WTC11 (cell line): ENCODE measurements at regions not wholly inside any gene's neighbourhood (a gene's known extent, or its start where the extent isn't known, plus 50 kb on each side); places are given as distances from the start of the nearest gene placed in this dataset.

ENCODE experiments used
- ATAC-seq: fragments of 200-7000 bp; cut with Tn5 transposase; 2 replicates; pipeline ENCODE4 v1.10.0; 2021; ENCODE audit warnings: mild to moderate bottlenecking, moderate library complexity
- CTCF ChIA-PET: fragments of 300-600 bp; sonication (Branson Sonifier 250); formaldehyde crosslinking; loops from one replicate; lab custom pipeline; 2021; ENCODE audit warnings: antibody characterized with exemption; lab: Charles Lee
- POLR2A ChIA-PET: fragments of 350-600 bp; sonication (Branson Sonifier 250); formaldehyde crosslinking; loops from one replicate; lab custom pipeline; 2021; ENCODE audit warnings: antibody characterized with exemption; lab: Charles Lee
- DNase-seq: peaks from one replicate; pipeline ENCODE4 v3.0.0; 2021; ENCODE audit warnings: low spot score
- H3K27ac Mint-ChIP-seq: 2 replicates; pipeline ENCODE4 v1.8.0; 2021; ENCODE audit warnings: mixed read lengths
- H3K27me3 Mint-ChIP-seq: 2 replicates; pipeline ENCODE4 v1.8.0; 2021; ENCODE audit warnings: low read depth, mild to moderate bottlenecking, moderate library complexity, mixed read lengths
- H3K36me3 Mint-ChIP-seq: 2 replicates; pipeline ENCODE4 v1.8.0; 2021; ENCODE audit warnings: mixed read lengths
- H3K4me1 Mint-ChIP-seq: 2 replicates; pipeline ENCODE4 v1.8.0; 2022; ENCODE audit warnings: mixed read lengths
- H3K4me3 Mint-ChIP-seq: 2 replicates; pipeline ENCODE4 v1.8.0; 2021; ENCODE audit warnings: mild to moderate bottlenecking, moderate library complexity, mixed read lengths
- H3K9me3 Mint-ChIP-seq: 2 replicates; pipeline ENCODE4 v1.8.0; 2021; ENCODE audit warnings: mixed read lengths
- CDX4 ChIP-seq: fragments of 250-450 bp; sonication (Bioruptor Pico); IDR thresholded peaks from 2 replicates; pipeline ENCODE4 v1.9.0; 2021; ENCODE audit warnings: moderate library complexity, mild to moderate bottlenecking, inconsistent platforms, borderline replicate concordance
- CREB1 ChIP-seq: sonication (generic); formaldehyde crosslinking; IDR thresholded peaks from 2 replicates; pipeline ENCODE4 v1.8.0; 2023; ENCODE audit warnings: mild to moderate bottlenecking, missing genetic modification reagents
- E2F4 ChIP-seq: sonication (generic); formaldehyde crosslinking; IDR thresholded peaks from 2 replicates; pipeline ENCODE4 v1.8.1; 2022; ENCODE audit warnings: low read depth, mild to moderate bottlenecking, moderate library complexity, missing genetic modification reagents, borderline replicate concordance
- ERG ChIP-seq: fragments of 250-450 bp; sonication (Bioruptor Pico); IDR thresholded peaks from 2 replicates; pipeline ENCODE4 v1.8.0; 2021; ENCODE audit warnings: mild to moderate bottlenecking
- FOXK1 ChIP-seq: sonication (generic); formaldehyde crosslinking; IDR thresholded peaks from 2 replicates; pipeline ENCODE4 v1.8.0; 2022; ENCODE audit warnings: mild to moderate bottlenecking, moderate library complexity, missing genetic modification reagents
- GTF2I ChIP-seq: fragments of 250-450 bp; sonication (Bioruptor Pico); conservative IDR thresholded peaks from 2 replicates; pipeline ENCODE4 v1.4.0; 2021; ENCODE audit warnings: mild to moderate bottlenecking
- IRF2 ChIP-seq: sonication (generic); formaldehyde crosslinking; IDR thresholded peaks from 2 replicates; pipeline ENCODE4 v1.8.0; 2022; ENCODE audit warnings: low read depth, missing genetic modification reagents, borderline replicate concordance
- NR1H2 ChIP-seq: sonication (generic); formaldehyde crosslinking; IDR thresholded peaks from 2 replicates; pipeline ENCODE4 v1.9.0; 2021; ENCODE audit warnings: mild to moderate bottlenecking, moderate library complexity, missing genetic modification reagents
- PRRX2 ChIP-seq: fragments of 250-450 bp; sonication (Bioruptor Pico); IDR thresholded peaks from 2 replicates; pipeline ENCODE4 v1.8.0; 2021; ENCODE audit warnings: mild to moderate bottlenecking
- SOX15 ChIP-seq: fragments of 250-450 bp; sonication (Bioruptor Pico); IDR thresholded peaks from 2 replicates; pipeline ENCODE4 v1.9.0; 2021; ENCODE audit warnings: mild to moderate bottlenecking
- SP1 ChIP-seq: sonication (generic); formaldehyde crosslinking; conservative IDR thresholded peaks from 2 replicates; pipeline ENCODE4 v1.8.1; 2022; ENCODE audit warnings: missing genetic modification reagents
- TEAD4 ChIP-seq: sonication (generic); formaldehyde crosslinking; IDR thresholded peaks from 2 replicates; pipeline ENCODE4 v1.8.0; 2022; ENCODE audit warnings: mild to moderate bottlenecking, missing genetic modification reagents
- ZBTB21 ChIP-seq: sonication (generic); formaldehyde crosslinking; IDR thresholded peaks from 2 replicates; pipeline ENCODE4 v1.8.1; 2023; ENCODE audit warnings: mild to moderate bottlenecking, missing genetic modification reagents, borderline replicate concordance
- ZNF138 ChIP-seq: sonication (generic); formaldehyde crosslinking; conservative IDR thresholded peaks from 2 replicates; pipeline ENCODE4 v1.8.1; 2022; ENCODE audit warnings: mild to moderate bottlenecking, moderate library complexity, missing genetic modification reagents
- ZNF219 ChIP-seq: sonication (generic); formaldehyde crosslinking; IDR thresholded peaks from 2 replicates; pipeline ENCODE4 v1.8.0; 2023; ENCODE audit warnings: missing genetic modification reagents, mild to moderate bottlenecking, borderline replicate concordance
- ZNF232 ChIP-seq: sonication (generic); formaldehyde crosslinking; IDR thresholded peaks from 2 replicates; pipeline ENCODE4 v1.8.0; 2022; ENCODE audit warnings: mild to moderate bottlenecking, missing genetic modification reagents
- ZNF396 ChIP-seq: fragments of 250-450 bp; sonication (Bioruptor Pico); IDR thresholded peaks from 2 replicates; pipeline ENCODE4 v1.8.0; 2021; ENCODE audit warnings: mild to moderate bottlenecking, moderate library complexity, borderline replicate concordance
- TF ChIP-seq, protein P1 (sequence below): sonication (generic); formaldehyde crosslinking; IDR thresholded peaks from 2 replicates; pipeline ENCODE4 v1.8.1; 2023; ENCODE audit warnings: mild to moderate bottlenecking, moderate library complexity, missing genetic modification reagents
- TF ChIP-seq, protein P2 (sequence below): sonication (generic); formaldehyde crosslinking; IDR thresholded peaks from 2 replicates; pipeline ENCODE4 v1.8.0; 2023; ENCODE audit warnings: missing genetic modification reagents, mild to moderate bottlenecking, borderline replicate concordance
- TF ChIP-seq, protein P3 (sequence below): sonication (generic); formaldehyde crosslinking; IDR thresholded peaks from 2 replicates; pipeline ENCODE4 v1.8.0; 2023; ENCODE audit warnings: mild to moderate bottlenecking, missing genetic modification reagents

DNA sequence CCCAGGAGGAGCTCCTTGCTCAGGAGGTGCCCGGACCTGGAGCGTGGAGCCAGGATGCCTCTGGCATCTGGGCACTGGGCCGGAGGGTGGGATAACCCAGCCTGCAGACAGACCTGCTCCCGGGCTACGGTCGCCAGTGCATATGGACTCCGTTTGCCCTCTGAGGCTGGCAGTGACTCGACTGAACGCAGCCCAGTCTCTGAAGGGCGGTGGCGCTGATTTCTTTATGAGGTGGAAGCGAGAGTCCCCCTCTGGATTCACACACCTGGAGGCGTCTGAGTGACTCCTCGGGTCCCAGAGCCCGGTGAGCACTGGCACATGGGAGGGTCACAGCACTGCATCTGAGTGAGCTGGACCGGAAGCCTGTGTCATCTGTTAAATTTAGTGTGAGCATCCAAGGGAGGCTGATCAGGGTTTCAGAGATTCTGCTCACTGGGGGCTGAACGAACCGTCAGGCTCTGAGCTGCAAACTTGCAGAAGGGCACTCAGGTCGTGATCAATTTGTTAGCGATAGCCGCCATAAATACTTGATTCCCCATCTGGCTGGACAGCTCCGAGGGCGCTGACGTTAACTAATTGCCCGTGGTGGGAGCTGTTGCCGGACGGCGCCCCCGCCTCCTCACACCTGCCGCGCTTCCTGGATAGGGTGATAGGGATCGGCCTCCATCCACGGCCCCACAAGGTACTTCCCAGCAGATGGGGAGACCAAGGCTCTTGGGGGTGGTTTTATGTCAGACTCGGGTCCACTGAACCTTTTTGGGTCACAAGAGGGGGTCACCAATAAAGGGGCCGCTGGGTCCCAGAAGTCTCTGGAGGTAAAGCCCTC is 60.7 kb upstream of the TTC34 start (continued):
- TF ChIP-seq ZNF396 (CRISPR knock-in tag) (no peak), CDX4 (CRISPR knock-in tag) (no peak)

DNA sequence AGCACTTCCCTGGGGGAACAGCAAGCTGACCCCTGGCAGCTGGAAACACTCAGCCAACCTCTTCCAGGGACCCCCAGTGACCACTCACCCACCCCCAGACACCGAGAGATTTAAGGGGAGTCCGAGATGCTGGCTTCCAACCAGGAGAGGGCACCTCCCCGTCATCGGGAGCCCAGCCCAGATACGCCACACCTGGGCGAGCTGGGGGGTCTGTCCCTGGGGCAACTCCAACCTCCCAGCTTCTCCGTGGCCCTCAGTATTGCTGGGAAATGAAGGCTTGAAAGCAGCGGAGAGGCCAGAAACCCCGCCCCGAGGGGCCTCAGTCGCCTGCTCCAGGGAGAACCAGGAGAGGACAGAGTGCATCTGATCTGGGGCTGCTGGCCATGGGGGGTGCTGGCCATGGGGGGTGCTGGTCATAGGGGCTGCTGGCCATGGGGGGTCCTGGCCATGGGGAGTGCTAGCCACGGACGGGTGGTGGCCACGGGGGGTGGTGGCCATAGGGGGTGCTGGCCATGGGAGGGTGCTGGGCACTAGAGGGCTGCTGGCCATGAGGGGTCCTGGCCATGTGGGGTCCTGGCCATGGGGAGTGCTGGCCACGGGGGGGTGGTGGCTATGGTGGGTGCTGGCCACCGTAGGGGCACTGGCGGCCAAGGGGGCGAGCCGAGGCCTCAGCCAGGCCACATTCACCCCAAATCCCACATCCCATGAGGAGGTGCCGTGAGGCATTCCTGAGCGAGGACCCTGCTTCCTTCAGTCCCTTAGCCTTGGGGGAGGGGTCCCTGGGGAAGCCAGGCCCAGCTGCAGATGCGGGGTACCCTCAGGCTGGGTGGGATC is 61.5 kb upstream of the TTC34 start:
- Mint-ChIP-seq H3K27ac (no peak overlapping the region), H3K4me3 (no peak overlapping the region), H3K36me3 (peaks cover 19% of the 10 kb centered on the region), H3K9me3 (peaks cover 9% of the 10 kb centered on the region), H3K27me3 (peaks cover 5% of the 10 kb centered on the region), H3K4me1 (no peaks in the 10 kb centered on the region)
- no peak for DNase-seq
- CTCF ChIA-PET = no interaction called here
- TF ChIP-seq NR1H2 = no peak
- TF ChIP-seq, all 79 proteins: peak for 0
- POLR2A ChIA-PET = no interaction called here
- no peak for ATAC-seq

DNA sequence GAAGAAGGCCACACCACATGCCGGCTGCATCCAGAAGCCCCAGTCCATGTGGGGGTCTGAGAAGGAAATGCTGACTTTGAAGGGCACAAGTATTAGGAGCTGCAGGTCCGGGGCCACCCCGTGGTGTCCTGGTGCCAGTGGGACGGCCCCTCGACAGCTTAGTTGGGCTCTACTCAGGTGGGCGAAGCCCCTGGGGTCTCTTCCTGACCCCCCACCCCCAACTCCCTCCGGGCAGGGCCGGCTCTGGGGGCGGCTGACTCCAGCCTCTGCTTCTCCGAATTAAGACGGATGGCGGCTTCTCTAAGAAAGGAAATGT is 62.1 kb upstream of the TTC34 start:
- Mint-ChIP-seq H3K27ac (no peak overlapping the region), H3K4me1 (no peaks in the 10 kb centered on the region), H3K4me3 (no peak overlapping the region), H3K9me3 (peaks cover 4% of the 10 kb centered on the region), H3K36me3 (peaks cover 14% of the 10 kb centered on the region), H3K27me3 (peaks cover 3% of the 10 kb centered on the region)
- no peak for DNase-seq
- ChIA-PET POLR2A (no interaction called here), CTCF (interaction anchor here (0.7 kb wide), 1 partner anchor 77 kb away, joined by 3 read pairs; no protein-coding TSS in a partner anchor)
- no peak for ATAC-seq
- no peak for TF ChIP-seq PRRX2
- TF ChIP-seq ZNF138 = no peak
- TF ChIP-seq SP1 (CRISPR knock-in tag) = no peak
- no peak for TF ChIP-seq ZNF219 (CRISPR knock-in tag)
- no peak for TF ChIP-seq TEAD4 (CRISPR knock-in tag)
- TF ChIP-seq IRF2 (CRISPR knock-in tag) = no peak
- TF ChIP-seq, protein P1, sequence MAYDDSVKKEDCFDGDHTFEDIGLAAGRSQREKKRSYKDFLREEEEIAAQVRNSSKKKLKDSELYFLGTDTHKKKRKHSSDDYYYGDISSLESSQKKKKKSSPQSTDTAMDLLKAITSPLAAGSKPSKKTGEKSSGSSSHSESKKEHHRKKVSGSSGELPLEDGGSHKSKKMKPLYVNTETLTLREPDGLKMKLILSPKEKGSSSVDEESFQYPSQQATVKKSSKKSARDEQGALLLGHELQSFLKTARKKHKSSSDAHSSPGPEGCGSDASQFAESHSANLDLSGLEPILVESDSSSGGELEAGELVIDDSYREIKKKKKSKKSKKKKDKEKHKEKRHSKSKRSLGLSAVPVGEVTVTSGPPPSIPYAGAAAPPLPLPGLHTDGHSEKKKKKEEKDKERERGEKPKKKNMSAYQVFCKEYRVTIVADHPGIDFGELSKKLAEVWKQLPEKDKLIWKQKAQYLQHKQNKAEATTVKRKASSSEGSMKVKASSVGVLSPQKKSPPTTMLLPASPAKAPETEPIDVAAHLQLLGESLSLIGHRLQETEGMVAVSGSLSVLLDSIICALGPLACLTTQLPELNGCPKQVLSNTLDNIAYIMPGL = no peak
- no peak for TF ChIP-seq ERG (CRISPR knock-in tag)
- no peak for TF ChIP-seq CREB1 (CRISPR knock-in tag)
- TF ChIP-seq, protein P2, sequence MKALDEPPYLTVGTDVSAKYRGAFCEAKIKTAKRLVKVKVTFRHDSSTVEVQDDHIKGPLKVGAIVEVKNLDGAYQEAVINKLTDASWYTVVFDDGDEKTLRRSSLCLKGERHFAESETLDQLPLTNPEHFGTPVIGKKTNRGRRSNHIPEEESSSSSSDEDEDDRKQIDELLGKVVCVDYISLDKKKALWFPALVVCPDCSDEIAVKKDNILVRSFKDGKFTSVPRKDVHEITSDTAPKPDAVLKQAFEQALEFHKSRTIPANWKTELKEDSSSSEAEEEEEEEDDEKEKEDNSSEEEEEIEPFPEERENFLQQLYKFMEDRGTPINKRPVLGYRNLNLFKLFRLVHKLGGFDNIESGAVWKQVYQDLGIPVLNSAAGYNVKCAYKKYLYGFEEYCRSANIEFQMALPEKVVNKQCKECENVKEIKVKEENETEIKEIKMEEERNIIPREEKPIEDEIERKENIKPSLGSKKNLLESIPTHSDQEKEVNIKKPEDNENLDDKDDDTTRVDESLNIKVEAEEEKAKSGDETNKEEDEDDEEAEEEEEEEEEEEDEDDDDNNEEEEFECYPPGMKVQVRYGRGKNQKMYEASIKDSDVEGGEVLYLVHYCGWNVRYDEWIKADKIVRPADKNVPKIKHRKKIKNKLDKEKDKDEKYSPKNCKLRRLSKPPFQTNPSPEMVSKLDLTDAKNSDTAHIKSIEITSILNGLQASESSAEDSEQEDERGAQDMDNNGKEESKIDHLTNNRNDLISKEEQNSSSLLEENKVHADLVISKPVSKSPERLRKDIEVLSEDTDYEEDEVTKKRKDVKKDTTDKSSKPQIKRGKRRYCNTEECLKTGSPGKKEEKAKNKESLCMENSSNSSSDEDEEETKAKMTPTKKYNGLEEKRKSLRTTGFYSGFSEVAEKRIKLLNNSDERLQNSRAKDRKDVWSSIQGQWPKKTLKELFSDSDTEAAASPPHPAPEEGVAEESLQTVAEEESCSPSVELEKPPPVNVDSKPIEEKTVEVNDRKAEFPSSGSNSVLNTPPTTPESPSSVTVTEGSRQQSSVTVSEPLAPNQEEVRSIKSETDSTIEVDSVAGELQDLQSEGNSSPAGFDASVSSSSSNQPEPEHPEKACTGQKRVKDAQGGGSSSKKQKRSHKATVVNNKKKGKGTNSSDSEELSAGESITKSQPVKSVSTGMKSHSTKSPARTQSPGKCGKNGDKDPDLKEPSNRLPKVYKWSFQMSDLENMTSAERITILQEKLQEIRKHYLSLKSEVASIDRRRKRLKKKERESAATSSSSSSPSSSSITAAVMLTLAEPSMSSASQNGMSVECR (CRISPR knock-in tag) = no peak
- TF ChIP-seq E2F4 (CRISPR knock-in tag) = no peak
- TF ChIP-seq GTF2I = no peak
- TF ChIP-seq SOX15 (CRISPR knock-in tag) = no peak
- TF ChIP-seq FOXK1 (CRISPR knock-in tag) = no peak
- TF ChIP-seq ZBTB21 = no peak
- TF ChIP-seq, protein P3, sequence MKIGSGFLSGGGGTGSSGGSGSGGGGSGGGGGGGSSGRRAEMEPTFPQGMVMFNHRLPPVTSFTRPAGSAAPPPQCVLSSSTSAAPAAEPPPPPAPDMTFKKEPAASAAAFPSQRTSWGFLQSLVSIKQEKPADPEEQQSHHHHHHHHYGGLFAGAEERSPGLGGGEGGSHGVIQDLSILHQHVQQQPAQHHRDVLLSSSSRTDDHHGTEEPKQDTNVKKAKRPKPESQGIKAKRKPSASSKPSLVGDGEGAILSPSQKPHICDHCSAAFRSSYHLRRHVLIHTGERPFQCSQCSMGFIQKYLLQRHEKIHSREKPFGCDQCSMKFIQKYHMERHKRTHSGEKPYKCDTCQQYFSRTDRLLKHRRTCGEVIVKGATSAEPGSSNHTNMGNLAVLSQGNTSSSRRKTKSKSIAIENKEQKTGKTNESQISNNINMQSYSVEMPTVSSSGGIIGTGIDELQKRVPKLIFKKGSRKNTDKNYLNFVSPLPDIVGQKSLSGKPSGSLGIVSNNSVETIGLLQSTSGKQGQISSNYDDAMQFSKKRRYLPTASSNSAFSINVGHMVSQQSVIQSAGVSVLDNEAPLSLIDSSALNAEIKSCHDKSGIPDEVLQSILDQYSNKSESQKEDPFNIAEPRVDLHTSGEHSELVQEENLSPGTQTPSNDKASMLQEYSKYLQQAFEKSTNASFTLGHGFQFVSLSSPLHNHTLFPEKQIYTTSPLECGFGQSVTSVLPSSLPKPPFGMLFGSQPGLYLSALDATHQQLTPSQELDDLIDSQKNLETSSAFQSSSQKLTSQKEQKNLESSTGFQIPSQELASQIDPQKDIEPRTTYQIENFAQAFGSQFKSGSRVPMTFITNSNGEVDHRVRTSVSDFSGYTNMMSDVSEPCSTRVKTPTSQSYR (CRISPR knock-in tag) = no peak
- no peak for TF ChIP-seq ZNF232 (CRISPR knock-in tag)
